Activated CD8-positive, alpha-beta memory T cell treated with anti-CD3 and anti-CD28 coated beads, Interleukin-2, amount 50 U/mL, for 4 hours (primary cell): ENCODE measurements at regions not wholly inside any gene's neighbourhood (a gene's known extent, or its start where the extent isn't known, plus 50 kb on each side); places are given as distances from the start of the nearest gene placed in this dataset.

Experiments used
- DNase-seq: peaks from one replicate; pipeline ENCODE4 v3.0.0-alpha.2; 2020

DNA sequence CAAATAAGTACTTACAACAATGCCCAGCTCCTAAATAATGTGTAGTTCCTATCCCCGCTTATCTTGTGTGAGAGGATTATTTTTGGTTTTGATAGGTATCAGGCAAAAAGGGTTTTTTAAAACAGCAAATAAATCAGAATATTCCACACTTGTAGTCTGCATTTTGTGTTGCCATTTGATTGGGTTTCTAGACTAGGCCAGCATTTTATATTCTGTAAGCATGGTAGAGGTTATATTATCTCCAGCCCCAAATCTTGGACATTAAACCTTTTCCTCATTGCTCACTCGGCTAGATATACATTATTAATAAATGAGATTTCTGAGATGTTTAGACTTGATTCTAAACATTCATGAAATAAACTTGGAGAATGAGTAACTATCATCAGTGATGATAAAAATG, 165.7 kb upstream of the C1orf21 start:
- no peak for DNase-seq

DNA sequence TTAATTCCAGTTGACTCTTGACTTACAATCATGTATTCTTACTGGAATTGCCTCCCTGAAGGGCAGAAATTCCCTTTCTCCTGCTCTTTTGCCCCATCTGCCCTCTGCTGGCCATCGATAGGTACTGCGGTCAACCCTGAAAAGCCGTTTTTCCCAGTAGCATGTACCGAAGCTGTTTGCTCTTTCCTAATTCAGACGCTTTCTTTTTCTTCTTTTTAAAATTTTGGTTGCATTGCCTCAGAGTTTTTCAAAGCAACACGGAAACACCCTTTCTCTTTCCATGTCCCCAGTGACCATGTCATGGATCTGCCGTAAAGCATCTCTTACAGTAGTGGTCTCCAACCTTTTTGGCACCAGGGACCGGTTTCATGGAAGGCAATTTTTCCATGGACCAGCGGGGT, 164.2 kb upstream of the C1orf21 start:
- DNase-seq = peak; percentile 38

DNA sequence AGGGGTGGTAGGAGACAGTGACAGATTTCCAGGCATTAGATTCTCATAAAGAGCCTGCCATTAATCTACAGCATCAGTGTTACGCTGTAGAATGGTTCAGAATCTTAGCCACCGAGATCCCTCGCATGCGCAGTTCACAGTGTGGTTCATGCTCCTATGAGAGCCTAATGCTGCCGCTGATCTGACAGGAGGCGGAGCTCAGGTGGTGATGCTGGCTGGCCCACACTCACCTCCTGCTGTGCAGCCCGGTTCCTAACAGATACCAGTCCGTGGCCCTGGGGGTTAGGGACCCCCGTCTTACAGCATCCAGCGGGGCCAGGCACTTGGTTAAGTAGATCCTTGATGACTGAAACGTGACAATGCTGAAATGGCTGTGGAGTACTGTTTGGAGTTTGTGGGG, 163.6 kb upstream of the C1orf21 start:
- no peak for DNase-seq

DNA sequence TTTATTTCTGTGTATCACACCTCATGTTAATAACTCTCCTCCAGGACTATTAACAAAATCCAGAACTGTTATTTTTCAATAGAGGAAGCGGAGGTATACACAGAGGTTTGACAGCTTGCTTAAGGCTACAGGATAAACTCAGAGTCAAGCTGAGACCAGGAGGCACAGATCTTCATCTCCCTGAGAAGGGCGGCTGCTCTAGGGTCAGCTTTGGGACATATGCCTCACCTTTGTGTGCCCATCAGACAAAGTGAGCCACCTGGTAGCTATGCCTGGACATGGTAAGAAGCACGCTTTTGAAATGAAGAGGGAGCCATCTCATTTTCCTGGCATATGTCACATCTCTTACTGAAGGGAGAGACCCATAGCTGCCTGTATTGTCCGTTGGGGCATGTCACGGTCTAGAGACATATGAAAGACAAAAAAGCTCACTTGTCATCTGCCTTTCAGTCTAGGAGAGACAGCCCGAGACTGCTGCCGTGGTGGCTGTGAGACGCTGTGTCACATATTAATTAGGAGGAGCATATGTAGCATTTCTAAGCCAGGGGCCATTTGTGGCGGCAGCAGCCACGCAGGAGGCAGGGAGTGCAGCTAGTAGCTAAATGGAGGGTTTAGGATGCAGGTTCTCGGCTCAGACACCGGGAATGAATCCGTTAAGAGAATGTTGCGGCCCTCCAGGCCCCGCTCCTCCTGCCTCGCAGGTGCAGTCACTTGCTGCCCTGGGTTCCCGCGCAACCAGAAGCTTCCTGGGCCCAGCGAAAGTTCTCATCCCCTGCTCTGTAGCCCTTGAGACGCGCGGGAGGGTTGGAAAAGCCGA, 161.3 kb upstream of the C1orf21 start:
- DNase-seq = no peak

DNA sequence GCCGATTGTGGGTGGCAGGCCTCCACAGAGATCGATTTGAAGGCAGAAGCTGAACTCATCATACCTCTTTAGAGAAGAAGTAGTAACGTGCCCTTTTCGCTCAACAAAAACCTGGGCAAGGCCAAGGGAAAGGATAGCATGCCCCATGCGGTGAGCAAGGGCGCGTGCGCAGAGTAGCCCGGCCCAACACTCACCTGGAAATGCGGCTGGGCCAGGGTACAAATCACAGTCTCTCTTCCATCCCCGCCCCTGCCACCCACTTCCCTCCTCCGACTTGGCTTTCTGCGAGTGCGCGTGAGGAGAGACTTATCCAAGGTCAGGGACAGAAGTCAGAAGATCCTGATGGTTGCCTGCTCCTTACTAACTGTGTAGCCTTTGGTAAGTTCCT, 160.7 kb upstream of the C1orf21 start:
- DNase-seq = no peak

DNA sequence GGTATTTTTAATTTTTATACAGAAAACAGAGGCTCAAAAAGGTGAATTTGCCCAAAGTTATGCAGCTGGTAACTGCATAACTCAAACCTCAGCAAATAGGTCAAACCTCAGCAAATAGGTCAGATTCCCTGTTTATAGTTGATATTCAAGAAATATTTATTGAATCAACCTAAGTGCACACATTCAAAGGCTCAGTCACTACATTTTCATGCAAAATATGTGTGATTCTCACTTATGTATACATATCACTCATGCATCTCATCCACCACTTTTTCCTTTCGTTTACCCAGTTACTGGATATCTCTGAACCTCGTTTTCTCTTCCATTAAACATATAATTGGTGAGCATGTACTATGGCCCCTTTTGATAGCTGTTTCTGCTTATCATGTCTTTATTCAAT, 158.3 kb upstream of the C1orf21 start:
- DNase-seq = no peak

DNA sequence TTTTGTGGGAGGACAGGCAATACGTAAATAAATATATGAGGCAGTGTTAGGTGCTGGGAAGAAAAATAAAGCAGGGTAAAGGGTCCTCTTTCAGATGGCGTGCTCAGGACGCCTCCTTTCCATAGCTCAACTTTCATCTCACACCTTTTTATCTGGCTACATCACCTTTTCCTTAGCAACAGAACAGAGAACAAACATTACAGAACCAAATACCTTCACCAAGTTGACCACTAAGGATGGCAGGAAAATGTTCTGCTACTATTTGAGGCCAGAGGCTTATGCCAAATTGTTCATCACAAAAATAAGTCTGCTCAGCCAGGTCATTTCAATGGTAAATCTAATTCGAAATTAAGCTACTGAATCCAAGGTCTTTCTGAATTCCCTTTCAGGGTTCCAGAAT, 149.2 kb upstream of the C1orf21 start:
- DNase-seq = no peak

DNA sequence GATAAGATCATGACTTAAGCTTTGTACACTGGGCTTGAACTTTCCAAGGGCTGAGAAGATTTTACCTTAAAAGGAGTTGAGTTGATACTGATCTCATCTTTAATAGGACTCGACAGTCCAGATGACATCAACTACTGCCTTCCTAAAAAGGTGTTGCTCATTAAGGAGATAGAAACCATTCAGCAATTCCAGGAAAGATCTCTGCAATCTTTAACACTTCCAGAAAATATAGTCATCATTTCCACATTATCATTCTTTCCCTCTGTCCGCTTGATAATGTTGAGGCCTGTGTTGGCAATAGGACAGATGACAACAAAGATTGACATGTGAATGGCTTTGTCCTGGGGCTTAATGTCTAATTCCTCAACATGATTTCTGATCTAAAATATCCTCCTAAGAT, 145.4 kb upstream of the C1orf21 start:
- DNase-seq = no peak

DNA sequence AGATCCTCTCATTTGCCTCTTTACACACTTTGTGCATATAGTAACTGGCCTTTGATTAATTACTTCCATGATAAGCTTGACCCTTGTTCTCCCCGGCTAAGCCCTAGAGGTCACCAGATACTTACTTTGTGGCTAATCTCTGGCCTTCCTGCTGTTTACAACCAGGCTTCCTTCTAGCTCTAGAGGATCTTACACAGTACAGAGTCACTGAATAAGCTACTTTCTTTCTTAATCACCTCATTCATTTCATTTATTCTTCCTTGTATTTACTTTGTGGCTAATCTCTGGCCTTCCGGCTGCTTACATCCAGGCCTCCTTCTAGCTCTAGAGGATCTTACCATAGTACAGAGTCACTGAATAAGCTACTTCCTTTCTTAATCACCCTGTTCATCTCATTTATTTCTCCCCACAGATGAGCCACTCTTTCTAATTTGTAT, 144.3 kb upstream of the C1orf21 start:
- no peak for DNase-seq

DNA sequence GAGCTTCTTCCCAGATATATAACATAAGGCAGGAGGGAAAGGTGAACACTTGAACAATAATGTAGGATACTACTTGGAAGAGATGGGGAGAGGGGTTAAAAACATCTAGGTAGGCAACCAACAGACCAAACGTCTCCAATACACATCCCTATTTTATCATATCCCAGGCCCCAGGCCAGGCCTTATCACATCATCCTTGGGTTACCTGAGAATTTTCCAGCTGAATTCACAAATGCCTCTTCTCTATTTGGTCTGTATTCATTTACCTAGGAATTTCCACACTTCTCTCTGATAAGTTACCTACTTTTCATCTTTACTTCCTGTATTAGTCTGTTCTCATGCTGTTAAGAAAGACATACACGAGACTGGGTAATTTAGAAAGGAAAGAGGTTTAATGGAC, 141.9 kb upstream of the C1orf21 start:
- DNase-seq = no peak

DNA sequence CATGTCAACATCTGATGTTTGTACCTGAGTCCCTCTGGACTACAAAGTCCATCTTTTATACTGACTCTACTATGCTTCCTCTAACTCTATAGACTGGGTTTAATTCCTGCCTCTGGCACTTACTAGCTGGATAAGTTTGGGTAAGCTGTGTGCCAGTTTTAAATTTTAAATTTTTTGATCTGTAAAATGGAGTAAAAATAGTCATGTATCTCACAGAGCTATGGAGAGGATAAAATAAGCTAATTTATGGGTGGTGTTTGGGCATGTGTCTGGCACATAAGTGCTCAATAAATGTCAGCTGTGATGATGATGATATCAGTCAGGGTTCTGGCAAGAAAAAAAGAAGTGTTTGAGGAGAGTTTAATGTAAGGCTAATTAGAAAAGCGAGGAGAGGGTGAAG, 139.2 kb upstream of the C1orf21 start:
- DNase-seq = no peak

DNA sequence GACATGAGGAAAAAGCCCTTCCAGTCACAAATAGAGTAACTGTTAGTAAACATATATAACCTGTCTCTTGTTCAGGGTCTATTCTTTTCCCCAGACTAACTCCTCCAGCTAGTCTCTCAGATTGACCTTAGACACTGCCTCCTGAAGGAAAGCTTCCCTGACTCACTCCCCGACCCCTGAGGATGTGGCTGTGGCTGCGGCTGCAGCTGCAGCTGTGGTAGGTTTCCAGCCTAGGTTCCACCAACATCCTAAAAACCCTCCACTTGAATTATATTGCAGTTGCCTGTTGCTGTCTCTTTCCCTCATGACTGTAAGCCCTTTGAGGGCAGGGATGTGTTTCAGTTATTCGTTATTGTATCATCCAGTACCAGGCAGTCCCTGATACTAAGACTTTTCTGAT, 132.9 kb upstream of the C1orf21 start:
- no peak for DNase-seq

DNA sequence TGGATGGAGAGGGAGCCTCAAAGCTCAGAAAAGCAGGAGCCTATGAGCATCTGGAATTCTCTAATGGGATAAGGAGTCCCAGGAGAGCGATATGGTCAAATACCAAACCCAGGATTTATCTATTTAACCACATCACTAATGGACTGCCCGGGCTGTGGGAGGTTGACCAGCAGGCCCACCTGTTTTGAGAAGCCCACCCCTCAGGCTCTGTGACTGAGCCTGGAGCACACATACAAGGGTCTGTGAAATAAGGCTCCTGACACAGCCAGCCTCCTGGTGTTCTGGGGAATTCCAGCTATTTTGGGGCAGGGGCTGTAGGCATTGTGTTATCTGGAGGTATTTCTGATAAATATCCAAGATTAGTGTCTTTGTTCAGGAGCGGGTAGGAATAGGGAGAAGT, 132.0 kb upstream of the C1orf21 start:
- DNase-seq = no peak

DNA sequence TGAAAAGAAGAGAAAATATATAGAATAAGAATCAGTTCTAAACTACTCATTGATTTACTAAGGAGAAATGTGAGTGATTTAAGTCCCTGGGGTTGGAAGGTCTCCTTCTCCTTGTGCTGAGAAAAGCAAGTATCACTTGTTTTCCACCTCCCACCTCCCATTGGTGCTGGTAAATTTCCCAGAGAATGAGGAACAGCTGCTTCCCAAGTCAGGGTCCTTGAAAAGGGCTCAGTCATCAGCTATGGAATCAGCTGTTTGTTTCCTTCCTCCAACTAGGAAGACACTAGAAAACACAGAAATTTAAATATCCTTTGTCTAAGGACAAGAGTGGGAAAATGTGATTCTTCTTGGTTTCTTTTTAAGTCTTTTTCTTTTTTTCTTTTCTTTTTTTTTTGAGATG, 131.3 kb upstream of the C1orf21 start:
- DNase-seq = no peak

DNA sequence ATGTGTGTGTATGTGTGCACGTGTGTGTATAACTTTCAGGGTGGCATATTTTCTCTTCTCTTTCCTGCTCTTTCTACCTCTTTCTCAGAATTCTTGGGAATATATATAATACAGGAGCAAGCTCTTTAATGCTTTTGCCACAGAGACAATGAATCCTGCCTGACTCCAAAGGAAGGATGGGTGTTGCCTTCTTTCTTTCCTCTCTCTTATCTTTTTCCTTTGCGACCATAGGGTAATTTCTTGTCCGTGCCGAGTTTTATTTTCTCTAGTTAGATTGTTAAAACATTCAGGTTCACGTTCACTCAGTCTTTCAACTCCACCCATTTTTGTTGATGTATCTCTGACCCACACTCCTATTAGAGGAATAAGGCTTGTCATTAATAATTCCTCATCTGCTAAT, 129.0 kb upstream of the C1orf21 start:
- DNase-seq = no peak

DNA sequence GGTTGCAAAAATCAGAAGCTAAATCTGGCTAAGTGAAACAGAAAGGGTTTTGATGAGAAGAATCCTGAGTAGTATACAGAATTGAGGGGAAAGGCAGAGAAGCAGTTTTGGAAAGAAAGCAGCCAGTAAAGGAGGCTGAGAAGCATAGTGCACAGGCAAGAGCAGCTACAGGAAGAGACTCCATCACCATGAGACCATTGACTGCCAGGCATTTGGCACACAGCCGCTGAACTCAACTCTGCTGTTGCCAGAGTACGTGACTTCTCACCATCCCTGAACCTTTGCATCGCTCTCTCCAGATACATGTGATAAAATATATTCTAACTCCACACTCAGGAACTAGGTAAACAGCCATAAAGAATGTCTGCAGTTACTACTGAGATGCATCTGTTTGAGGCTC, 128.3 kb upstream of the C1orf21 start:
- no peak for DNase-seq

DNA sequence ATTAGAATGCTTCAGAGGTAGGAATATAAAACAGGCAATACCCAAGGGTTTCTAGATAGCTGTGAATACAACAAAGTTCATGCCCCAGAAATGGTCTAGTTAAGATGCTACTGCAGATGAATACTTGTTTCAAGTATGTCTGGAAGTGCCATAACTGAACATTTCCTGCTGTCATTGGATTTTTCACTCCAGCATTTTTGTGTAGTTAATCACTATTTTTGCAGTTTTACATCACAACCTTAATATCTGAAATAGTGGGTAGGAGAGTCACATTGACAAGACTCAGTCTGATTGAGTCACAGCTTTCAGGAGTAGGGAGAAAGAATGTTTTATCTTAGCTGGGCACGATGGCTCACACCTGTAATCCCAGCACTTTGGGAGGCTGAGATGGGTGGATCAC, 126.4 kb upstream of the C1orf21 start:
- DNase-seq = no peak

DNA sequence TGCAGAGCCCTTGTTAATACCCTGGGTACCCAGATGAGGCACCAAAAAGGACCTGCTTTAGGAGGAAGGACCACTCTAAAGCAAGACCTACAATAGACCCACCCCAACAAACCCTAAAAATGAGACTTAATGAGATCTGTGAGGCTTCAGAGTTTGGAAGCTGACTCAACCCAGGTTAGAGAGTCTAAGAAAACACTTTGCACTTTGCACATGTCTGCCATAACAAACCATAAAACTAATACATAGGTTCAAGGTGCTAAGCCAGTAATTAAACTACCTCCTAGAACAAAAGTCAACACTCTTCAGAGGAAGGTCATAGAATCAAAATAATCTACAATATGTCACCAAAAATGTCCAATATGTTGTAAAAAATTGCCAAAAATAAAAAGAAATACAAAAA, 124.7 kb upstream of the C1orf21 start:
- DNase-seq = no peak

DNA sequence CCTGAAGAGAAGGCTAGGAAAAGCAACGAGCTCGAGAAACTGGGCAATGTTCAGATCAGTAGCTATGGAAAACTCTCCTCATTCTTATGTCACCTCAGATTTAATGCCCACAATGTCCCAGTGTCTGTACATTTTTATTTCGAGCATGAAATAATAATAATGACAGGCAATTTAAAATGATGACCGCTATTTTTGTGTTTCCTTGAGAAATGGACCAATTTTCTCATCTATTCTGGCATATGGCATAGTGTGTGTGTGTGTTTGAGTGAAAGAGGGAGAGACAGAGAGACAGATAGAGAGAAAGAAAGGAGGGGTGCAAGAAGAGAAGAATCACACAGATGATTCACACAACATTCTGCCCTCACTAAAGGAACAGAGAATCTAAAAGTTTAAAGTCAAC, 119.1 kb upstream of the C1orf21 start:
- DNase-seq = no peak

DNA sequence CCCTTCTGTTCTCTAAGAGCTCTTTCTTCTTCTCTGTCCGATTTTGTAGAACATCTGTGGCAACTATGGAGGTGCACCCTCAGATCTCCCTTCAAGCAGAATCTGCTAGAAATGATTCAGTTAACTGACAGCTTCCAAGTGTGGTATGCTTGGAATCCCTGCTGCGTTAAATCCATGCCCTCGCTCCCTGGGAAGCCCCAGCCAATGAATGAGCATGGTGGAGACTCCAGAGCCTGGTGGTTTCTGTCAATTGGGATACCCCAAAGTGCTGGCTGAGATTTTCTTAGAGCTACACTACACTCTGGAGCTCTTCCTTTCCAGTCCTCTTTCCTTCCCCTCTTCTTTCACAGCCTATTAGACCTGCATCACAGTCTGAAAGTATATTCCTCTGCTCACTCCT, 116.3 kb upstream of the C1orf21 start:
- DNase-seq = no peak

DNA sequence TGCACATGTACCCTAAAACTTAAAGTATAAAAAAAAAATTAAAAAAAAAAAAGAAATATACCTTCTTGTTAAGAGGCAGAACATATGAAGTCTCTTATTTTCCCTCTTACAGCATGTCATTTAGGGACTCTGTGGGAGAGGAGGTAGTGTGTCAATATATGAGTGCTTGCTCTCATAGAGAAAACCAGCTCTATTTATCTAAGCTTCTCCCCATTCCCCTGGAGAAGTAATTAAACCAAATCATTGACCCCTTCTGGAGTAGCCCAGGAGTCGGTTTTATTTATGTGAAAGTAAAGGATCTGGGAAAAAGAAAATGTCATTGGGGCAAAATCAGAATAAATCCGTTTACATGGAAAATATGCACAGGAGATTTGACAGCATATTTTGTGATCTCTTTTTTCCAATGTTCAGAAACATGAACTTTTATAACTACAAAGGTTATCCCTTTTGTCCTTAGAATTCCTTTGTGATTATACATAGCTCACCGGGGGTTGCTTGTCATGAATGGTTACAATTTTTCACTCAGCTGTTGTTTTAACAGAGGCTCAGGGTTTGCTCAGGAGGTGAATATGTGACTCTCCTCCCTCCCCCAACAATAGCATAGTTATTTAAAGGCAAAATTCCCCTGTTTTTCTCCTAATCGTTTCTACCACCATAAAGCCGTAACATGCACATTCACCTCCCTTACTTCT, 114.5 kb upstream of the C1orf21 start:
- DNase-seq = no peak

DNA sequence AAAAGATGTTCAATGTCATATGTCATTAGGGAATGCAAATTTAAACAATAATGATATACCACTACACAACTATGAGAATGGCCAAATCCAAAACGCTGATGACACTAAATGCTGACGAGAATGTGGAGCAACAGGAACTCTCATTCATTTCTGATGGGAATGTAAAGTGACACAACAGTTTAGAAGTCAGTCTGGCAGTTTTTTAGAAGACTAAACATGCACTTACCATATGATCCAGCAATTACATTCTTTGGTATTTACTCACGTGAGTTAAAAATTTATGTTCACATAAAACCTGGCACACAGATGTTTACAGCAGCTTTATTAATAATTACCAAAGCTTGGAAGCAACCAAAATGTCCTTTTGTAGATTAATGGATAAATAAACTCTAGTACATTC, 110.4 kb upstream of the C1orf21 start:
- no peak for DNase-seq

DNA sequence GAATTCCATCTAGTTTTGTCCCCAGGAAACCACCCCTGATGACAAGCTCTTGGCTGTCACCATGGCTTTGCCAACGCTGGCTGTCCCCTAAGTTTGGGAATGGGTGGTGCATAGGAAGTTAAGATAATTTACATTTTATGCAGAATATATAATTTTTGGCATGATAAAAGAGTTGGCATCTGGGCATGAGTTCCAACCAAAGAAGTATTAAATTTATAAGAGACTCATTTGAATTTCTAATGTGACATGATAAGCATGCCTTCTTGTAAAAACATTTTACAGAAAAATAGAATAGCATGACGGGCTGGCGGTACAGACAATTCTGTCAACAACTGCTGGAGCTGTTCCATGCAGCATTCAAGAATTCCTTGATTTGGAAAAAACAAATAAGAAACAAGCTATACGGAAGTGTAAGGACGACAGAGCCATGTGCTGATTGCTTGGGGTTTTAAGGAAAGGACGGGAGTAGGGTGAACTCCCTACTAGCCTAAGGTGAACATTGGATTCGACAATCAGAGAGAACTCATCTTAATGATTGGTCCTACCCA, 106.8 kb upstream of the C1orf21 start:
- DNase-seq = no peak

DNA sequence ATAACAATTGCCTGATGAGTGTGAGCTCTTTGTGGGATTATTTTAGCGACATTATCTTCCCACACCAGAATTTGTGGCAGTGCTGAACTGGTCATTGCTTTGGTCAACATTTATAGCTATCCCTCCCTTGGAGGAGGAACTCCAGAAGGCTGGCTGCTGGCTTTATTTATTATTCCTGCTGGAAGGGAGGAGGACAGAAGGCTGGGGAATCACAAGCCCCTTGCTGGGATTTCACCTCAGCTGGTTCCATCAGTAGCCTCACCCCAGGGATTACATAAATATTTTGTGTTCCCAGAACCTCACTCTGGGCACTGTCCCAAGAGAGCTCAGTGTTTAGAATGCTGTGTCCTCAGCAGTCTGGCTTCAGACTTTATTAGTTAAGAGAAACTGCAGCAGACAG, 102.8 kb upstream of the C1orf21 start:
- DNase-seq = no peak

DNA sequence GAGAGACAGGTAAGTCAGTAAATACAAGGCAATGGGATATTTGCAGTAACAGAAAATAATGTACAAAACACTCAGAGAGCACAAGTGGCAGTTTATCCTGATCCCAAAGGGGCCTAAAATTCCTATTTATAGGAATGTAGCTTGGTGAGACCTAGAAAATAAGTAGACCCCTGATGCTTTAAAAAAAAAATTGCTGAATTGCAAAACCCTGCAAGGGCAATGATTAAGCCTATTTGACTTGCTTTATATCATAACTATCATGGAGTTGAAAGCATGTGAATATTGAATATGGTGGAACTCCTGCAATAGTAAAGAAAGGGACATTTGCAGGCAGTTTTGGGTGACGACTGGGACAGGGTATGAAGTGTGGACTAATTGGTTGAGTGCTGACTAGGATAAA, 101.9 kb upstream of the C1orf21 start:
- DNase-seq = no peak
